ENCODE measurements at regions not wholly inside any gene's neighbourhood (a gene's known extent, or its start where the extent isn't known, plus 50 kb on each side); places are given as distances from the start of the nearest gene placed in this dataset.

DNA sequence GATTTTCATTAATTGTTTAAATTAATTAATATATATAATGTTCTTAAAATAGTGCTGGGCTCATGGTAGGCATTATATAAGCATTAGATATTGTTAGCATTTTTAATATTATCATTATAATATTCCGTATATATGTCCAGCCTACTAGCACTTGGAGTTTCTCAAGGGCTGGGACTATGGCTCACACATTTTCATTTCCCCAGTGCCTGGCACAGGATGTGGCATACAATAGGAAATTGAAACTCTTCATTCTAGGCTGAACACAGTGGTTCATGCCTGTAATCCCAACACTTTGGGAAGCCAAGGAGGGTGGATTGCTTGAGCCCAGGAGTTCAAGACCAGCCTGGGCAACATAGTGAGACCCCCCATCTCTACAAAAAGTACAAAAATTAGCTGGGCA lies 170.4 kb downstream of the RSL24D1 start:
- DNase-seq (ENCODE audit: low spot score) = no peak

DNA sequence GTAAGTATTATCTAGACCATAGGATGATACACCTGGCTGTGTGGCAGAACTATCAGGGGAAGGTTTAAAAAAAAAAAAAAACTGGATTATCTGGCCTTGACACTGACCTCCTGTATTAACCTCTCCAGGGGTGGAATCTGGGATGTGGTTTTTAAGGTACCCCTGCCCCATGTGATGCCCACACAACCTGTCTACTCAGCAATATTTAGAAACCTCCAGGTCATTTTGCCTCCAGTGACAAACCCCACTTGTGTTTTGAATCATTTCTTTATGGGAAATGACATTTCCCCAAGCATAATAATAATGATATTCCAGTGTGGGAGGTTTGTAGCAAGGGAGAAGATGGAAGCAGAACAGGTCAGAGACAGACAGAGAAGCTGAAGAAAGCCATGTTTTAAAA lies 179.1 kb downstream of the RSL24D1 start:
- DNase-seq (ENCODE audit: low spot score) = no peak

DNA sequence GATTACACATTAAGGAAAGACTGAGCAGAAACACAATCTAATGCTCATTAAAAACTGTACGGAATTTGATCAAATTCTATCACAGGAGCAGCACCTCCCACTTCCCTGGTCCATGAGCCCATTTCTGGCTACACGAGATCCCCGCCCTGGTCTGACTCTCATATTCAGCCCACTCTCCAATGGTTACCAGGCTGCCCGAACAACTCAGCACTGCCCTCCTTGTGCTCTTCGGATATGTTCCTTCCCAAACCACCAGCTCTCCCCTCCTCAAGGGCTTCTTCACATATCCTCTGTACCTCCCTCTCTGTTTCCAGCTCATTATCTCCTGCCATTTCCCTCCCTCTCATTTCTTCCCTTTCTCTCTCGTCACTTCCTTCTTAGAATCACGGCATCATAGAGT lies 180.5 kb downstream of the RSL24D1 start:
- no peak for DNase-seq (ENCODE audit: low spot score)

DNA sequence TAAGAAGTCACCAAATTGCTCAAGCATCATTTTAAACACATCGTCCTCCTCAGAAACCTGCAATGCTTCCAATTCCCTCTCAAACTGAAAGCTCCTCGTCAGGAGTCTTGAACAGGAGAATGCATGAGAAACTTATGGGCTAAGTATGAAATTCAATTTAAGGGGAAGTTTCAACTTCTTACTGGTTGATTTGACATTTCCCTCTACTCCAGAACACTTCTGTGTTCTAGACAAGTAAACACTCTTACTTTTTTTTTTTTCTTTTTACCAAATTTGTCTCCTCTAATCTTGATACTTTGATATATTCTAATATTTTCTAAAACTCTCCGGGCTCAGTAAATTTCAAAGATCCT lies 181.7 kb downstream of the RSL24D1 start:
- DNase-seq (ENCODE audit: low spot score) = no peak

DNA sequence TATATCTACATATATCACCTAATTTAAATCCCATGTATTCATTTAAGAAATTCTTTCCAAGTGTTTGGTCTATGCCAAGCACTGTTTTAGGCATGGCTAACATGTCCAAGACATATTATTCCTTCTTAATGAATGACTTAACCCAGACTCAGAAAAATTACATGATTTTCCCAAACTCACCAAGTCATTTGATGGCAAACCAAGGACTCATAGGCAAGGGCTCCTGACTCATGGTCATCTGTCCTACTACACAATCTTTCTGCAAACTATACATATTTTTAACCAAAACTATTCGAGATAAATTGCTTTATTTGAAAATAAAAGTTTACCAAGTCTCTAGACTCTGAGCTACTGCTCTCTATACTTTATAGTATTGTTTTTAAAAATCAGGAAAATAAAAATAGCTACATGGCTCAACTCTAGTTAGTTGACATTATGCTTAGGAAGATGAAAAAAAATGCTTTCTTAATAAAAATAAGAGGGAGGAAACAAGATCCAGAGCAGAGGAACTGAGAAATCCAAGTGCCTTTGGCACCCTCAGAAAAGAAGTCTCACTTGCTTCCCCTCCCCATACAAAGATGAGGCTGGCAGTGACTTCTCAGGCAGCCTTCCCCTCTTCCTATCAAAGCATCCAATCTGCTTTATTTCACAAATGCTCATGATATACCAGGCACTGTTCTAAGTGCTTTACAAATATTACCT lies 182.2 kb downstream of the RSL24D1 start:
- no peak for DNase-seq (ENCODE audit: low spot score)

DNA sequence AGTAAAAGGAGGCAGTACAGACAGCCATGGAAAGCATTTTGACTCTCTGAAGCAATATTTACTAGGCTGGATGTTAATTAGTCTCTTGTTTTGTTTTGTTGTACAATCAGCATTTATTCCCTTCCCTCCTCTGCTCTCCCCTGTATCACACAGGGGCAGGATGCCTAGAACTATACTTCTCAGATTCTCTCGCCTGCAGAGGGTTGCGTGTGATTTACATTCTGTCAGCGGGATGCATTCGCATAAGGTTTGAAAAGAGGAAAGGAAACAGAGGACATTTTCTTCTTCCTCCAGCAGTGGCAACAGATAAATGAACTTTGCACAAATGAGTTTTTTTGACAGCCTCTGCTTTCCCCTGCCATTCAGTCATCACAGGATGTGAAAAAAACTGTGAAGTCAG lies 188.3 kb downstream of the RSL24D1 start:
- DNase-seq (ENCODE audit: low spot score) = no peak

DNA sequence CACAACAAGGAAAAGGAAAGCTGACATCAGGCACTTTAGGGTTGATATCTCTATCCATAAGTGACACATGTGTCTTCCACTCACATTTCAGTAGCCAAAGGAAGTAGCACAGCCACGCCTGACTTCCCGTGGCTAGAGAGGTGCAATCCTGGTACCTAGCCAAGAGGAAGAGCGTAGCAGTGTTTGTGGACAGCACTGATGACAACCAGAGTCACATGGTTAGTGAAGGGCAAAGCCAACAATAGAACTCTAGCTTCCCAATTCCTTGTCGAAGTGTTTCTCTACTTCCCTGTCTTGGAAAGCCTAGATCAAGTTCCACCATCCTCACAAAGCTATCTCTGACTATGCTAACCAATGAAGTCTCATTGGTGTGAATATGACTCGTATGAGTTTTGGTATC lies 189.2 kb downstream of the RSL24D1 start:
- no peak for DNase-seq (ENCODE audit: low spot score)

DNA sequence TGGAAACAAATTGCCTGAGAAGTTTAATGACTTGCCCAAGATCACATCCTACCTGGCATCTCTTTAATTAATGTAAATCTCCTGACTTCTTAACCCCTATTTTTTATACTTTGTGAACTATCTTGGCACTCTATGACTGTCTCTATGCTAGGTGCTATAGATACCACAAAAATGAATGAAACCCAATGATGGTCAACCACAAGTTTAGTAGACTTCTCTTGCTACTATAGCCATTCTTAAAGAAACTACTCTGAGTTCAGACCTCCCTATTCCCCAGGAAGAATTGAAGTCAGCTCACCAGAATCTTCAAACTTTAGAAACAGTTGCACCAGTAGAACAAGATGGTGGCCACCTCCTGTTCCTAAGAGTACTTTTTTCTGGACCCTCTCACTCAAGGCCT lies 191.1 kb downstream of the RSL24D1 start:
- no peak for DNase-seq (ENCODE audit: low spot score)

DNA sequence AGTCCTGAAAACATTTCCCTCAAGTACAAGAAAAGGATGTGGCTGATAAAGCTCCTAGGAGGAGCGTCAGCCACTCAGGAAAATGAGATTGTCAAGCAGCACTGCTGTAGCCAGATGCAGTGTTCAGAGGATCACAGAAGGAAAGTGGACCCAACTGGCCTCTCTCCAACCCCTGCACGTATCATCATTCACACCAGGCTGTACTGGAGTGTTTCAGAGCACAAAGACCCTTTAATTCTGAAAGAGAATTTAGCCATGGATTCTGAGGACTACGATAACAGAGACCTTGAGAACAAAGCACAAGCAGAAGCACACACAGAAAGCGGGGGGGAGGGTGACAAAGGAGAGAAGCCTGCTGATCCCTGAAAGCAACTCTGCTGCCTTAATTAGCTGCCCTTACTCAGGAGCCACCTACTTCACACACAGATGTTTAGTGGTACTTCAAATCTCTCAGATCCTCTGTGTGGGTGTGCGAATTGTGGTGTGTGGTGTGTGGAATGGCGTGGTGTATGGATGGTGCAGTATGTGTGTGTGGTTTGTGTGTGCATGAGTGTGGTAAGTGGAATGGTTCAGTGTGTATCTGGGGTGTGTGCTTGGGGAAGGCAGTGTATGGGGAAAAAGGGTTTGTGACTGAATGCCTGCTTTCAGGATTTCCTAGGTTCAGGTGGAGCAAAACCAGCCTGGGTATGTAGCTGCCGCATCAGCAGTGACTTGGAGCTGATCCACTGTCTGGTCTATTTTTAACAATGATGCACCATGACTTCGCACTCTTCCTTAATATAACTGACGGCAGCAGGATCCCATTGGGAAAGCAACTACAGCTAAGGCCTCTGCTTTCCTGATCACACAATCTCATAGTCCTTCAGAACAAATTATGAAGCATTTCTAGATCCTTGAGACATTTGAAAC lies 192.5 kb downstream of the RSL24D1 start:
- no peak for DNase-seq (ENCODE audit: low spot score)

DNA sequence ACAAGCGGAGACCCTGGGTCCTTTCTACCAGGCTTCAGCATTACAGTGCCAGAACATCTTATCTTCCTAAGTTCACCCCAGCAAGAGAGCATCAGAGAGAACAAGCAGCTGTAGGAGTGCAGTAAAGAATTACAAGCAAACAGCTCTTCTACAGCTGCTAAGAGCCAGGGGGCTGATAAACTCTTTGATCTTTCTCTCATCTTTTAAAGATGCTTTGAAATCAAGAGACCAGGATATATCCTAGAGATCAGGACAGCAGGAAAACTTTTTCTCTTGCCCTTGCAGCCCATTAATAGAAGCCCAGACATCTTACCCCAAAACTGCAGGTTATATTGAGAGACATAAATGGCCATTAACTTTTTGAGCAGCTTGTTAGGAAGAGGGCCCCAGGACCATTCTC lies 198.1 kb downstream of the RSL24D1 start:
- no peak for DNase-seq (ENCODE audit: low spot score)

DNA sequence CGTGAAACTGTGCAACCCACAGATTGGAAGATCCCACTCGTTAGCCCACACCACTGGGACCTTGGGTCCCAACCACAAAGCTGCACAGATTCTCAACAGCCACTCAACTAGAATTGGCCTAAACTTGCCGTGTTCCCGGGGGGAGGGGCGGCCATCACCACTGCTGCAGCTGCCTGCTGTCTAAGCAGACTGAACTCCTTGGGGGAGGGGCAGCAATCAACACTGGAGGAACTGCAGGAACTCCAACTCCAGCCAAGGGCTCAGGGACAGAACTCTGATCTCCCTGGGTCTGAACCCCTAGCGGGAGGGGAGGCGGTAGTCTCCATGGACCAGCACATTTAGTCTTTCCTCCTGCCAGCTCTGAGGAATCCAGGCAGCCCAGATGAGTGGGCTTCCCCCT lies 205.9 kb downstream of the RSL24D1 start:
- no peak for DNase-seq (ENCODE audit: low spot score)

DNA sequence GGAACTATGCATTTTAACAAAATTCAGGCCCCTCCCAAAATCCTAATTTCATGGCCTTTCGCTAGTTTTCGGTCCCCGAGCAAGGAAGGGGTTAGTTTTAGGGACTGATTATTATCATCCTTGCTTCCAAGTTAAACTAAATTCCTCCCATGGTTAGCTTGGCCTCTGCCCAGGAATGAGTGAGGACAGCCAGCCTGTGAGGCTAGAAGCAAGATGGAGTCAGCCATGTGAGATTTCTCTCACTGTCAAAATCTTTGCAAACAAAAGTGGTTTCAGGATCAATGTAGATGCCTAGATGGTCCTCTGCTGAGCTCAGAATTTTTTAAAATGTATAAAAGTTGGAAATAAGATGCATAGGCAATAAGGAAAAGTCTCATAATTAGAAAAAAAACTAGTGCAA lies 208.9 kb downstream of the RSL24D1 start:
- DNase-seq (ENCODE audit: low spot score) = no peak

DNA sequence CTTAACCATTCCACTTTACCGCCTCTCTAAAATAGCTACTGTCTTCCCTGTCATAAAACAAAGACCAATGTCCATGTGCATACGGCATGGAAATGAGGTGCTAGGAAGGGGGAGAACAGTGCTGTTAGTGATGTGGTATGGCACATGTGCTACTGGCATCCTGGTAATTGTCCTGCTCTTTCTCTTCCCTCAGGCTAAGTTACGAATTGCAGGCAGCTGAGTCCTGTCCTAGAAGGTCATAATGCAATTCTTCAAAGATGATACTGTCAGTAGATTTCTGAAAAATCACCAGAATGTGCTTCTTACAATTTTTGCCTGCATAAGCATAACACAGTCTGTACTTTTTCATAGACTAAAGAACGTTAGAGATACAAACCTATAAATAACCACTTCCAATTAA lies 216.8 kb downstream of the RSL24D1 start:
- no peak for DNase-seq (ENCODE audit: low spot score)

DNA sequence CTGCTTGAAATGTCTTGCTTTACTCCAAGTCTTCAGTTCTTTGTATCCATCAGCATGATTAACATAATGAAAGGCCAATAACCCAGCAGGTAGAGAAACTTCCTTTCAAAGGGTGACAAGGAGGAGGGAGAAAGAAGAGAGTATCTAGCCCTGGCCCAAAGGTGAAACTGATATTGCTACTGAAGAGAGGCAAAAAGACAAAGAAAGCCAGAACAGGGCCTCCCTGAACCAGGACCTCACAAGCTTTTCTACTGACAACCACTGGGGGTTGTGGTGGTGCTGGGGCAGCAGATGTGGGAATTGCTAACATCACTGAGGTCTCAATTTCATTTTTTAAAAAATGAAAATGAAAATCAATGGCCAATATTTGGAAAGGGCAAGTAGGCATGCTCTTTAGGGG lies 234.1 kb downstream of the RSL24D1 start:
- DNase-seq (ENCODE audit: low spot score) = no peak

DNA sequence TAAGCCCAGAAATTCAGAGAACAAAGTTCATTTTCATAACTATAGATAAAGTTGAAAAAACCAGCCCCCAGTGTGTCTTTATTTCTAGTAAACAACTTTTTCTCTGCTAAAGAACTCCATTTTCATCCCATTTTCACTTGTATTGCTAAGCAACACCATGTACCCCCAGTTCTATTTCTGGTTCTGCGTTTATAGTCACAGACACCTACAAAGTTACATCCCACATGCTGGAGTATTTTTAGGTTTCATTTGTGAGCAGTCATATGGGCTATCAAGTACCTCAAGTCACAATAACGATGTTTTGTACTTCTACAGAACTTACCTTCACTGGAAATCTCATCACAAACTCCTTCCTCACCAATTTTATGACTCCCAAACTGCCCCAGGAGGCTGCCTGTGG lies 236.5 kb downstream of the RSL24D1 start:
- no peak for DNase-seq (ENCODE audit: low spot score)

DNA sequence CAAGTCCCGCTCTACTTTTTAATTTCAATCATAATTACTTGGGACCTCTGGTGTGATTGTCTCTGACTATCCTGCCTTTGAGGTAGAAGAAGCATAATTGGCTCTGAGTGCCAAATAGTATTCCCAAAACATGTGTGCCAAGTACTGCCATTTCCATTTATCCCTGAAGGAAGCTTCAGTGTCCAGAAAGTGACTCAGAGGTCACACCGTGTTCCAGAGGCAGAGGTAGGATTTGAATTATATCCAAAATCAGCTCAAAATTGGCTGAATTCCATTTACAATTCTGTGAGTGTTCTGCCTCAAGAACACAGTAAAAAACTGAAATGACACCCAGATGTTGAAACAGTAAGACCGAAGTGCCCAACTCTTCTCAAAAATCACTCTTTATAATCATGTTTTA lies 255.3 kb downstream of the RSL24D1 start:
- DNase-seq (ENCODE audit: low spot score) = no peak

DNA sequence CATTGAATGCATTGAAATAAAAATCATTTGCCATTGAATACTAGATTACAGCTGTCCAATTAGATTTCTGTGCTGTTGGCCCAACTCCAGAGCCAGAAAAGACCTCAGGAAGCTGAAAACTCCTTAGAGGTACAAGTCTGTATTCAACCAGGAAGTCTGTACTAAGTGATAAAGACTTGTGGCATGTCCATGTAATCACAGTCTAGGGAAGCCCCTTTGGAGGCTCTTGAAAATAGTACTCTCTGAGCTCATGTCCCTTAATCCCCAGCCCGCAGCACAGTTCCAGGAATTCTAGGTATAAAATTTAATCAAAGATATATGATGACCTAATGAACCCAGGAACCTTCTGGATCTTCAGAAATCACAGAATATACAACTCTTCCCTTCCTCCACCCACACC lies 279.4 kb downstream of the RSL24D1 start:
- DNase-seq (ENCODE audit: low spot score) = no peak

DNA sequence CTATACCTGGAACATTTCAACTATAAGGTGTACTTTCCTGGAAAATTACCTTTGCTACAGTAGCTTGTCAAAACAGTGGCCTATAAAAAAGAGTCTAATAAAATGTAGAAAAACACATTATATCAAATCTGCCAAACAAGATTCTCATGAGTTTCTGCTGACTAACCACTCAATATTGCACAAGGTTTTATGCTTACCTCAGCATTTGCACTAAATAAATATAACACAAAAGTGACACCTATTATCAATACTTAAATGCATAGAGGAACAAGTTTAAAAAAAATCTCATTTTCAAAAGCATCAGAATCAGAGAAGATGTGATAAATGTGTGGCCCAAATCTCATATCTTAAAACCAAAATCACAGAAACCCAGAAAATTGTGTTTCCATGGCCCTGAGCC lies 281.4 kb downstream of the RSL24D1 start:
- DNase-seq (ENCODE audit: low spot score) = no peak

DNA sequence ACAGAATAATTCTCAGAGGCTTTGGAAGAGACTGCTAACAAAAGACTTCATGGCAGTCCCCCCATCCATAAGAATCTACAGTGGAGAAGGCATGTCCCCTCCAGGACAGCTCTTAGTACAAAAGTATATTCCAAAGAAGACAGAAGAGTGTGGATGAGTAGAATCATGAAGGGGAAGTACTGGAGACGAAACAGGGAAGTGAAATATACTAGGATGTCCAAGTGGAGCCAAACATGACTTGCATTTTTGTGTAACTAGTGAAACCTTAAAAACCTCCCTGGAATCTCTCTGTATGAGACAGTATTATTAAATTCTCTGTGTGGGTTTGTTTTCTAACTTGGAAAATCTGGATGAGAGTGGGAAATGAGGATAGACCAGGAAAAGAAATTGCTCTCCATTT lies 312.4 kb downstream of the RSL24D1 start:
- no peak for DNase-seq (ENCODE audit: low spot score)

DNA sequence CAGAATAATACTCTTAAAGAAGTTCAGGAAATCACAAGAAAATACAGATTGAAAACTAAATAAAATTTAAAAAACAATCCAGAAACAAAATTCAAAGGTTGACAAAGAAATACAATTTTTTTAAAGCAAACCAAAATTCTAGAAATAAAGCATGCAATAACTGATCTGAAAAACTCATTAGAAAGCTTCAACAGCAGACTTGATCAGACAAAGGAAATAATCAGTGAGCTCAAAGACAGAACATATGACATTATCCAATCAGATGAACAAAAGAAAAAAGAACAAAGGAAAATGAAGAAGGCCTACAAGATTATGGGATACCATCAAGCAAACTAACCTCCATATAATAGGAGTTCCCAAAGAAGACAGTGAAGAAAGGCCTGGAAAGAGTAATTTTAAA lies 336.8 kb downstream of the RSL24D1 start:
- no peak for DNase-seq (ENCODE audit: low spot score)

DNA sequence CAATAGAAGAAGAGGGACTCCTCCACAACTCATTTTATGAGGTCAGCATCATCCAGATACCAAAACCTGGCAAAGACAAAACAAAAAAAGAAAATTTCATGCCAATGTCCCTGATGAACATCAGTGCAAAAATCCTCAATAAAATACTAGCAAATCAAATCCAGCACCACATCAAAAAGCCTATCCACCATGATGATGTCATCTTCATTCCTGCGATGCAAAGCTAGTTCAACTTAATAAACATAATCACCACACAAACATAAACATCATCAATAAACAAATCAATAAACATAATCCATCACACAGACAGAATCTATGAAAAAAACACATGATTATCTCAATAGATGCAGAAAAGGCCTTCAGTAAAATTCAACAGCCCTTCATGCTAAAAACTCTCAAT lies 342.1 kb downstream of the RSL24D1 start:
- DNase-seq (ENCODE audit: low spot score) = no peak

DNA sequence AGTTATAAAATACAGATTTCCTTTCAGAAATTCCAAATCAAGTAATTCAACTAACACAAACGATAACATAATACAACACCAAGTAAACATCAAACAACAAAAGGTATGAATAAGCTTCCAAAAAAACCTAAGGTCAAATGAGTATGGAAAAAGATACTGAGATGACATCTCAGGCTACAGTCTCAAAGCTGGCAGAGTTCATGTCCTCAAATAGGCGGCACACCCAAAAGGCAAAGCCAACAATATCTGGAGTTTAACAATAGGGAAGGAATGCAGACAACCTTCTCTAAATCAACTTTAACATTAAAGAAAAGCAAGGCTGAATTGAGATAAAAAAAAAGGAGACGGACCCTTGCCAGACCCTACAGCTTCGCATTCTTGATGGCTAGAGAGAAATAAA lies 346.6 kb downstream of the RSL24D1 start:
- DNase-seq (ENCODE audit: low spot score) = no peak

DNA sequence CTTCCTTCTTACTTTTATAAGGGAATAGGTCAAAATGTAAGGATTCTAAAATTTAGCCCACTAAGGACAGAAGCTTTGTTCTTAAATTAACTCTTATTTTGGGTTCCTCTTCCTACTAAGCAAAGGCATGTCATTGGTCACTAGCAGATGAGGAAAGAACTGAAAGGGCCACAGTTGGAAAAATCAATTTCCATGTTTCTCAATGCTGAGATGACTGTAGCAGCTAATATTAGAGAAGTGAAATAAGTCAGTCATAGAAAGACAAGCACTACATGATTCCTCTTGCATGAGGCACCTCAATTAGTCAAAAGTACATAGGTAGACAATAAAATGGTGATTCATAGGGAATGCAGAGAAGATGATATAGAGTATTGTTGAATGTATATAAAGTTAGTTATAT lies 353.7 kb downstream of the RSL24D1 start:
- no peak for DNase-seq (ENCODE audit: low spot score)
